SU-DHL-6 (cell line): ENCODE measurements at regions not wholly inside any gene's neighbourhood (a gene's known extent, or its start where the extent isn't known, plus 50 kb on each side); places are given as distances from the start of the nearest gene placed in this dataset.

Source experiments
- H2AFZ ChIP-seq: fragments of 200-600 bp; sonication (generic); 2 replicates; pipeline ENCODE4 v1.6.1; 2014; ENCODE audit warnings: low read depth, mild to moderate bottlenecking, moderate library complexity, mixed read lengths, antibody characterized with exemption, low read length; ENCODE audit not compliant: severe bottlenecking
- H3F3A ChIP-seq: fragments of 200-600 bp; shearing (Covaris generic); 2 replicates; pipeline ENCODE4 v1.6.0; 2016; ENCODE audit warnings: antibody characterized with exemption, mild to moderate bottlenecking; ENCODE audit not compliant: insufficient read depth
- H3K27ac ChIP-seq: fragments of 200-600 bp; sonication (generic); 2 replicates; pipeline ENCODE4 v1.5.1; 2016; ENCODE audit warnings: low read depth, mild to moderate bottlenecking, low read length, moderate library complexity, mixed read lengths
- H3K27me3 ChIP-seq: fragments of 200-600 bp; sonication (generic), shearing (Covaris generic); 2 replicates; pipeline ENCODE4 v1.6.0; 2014; ENCODE audit warnings: mild to moderate bottlenecking, low read length
- H3K36me3 ChIP-seq: fragments of 200-600 bp; sonication (generic); 2 replicates; pipeline ENCODE4 v1.6.1; 2014; ENCODE audit warnings: mild to moderate bottlenecking, low read length, mixed read lengths
- H3K4me2 ChIP-seq: fragments of 300-600, 200-600 bp; shearing (Covaris generic), sonication (generic); 2 replicates; pipeline ENCODE4 v1.6.0; 2014; ENCODE audit warnings: low read length, low read depth, mild to moderate bottlenecking; ENCODE audit not compliant: poor library complexity, severe bottlenecking
- H3K4me3 ChIP-seq: fragments of 200-600 bp; sonication (generic); 2 replicates; pipeline ENCODE4 v1.5.1; 2014; ENCODE audit warnings: antibody characterized with exemption, low read length, mild to moderate bottlenecking, mixed read lengths; ENCODE audit not compliant: insufficient read depth, poor library complexity, severe bottlenecking
- H3K79me2 ChIP-seq: fragments of 200-600 bp; sonication (generic); 2 replicates; pipeline ENCODE4 v1.6.1; 2014; ENCODE audit warnings: mild to moderate bottlenecking, low read length, moderate library complexity; ENCODE audit not compliant: insufficient read depth
- H3K9ac ChIP-seq: fragments of 200-600 bp; sonication (generic); 2 replicates; pipeline ENCODE4 v1.7.0; 2014; ENCODE audit warnings: mild to moderate bottlenecking, low read length
- H3K9me2 ChIP-seq: fragments of 200-600 bp; sonication (generic); replicated peaks from 2 replicates; pipeline ENCODE4 v1.6.1; 2014; ENCODE audit warnings: low read length; ENCODE audit not compliant: insufficient read depth
- H3K9me3 ChIP-seq: fragments of 200-600 bp; sonication (generic); 2 replicates; pipeline ENCODE4 v1.6.1; 2014; ENCODE audit warnings: low read length, mixed read lengths; ENCODE audit not compliant: insufficient read depth
- H4K20me1 ChIP-seq: fragments of 200-600 bp; sonication (generic); 2 replicates; pipeline ENCODE4 v1.6.1; 2014; ENCODE audit warnings: low read depth, mild to moderate bottlenecking, antibody characterized with exemption, low read length, moderate library complexity, mixed read lengths
- EZH2phosphoT487 ChIP-seq: fragments of 200-600 bp; sonication (generic), shearing (Covaris generic); conservative IDR thresholded peaks from 2 replicates; pipeline ENCODE4 v1.6.1; 2018; ENCODE audit warnings: mild to moderate bottlenecking, antibody characterized with exemption, low read length, moderate library complexity, mixed read lengths
- TF ChIP-seq, protein P1 (sequence below): fragments of 200-600 bp; sonication (generic); IDR thresholded peaks from one replicate; pipeline ENCODE4 v1.5.1; 2017; ENCODE audit warnings: antibody characterized with exemption, mild to moderate bottlenecking, low read length, moderate library complexity; ENCODE audit not compliant: insufficient read depth, poor library complexity, severe bottlenecking

GRCh38 chr4:174084981-174085380, 198.5 kb downstream of the FBXO8 start:
- Histone ChIP-seq H3K9me3 (no peaks in the 10 kb centered on the region), H2AFZ (no peak overlapping the region), H3K4me2 (no peak overlapping the region), H3K4me3 (no peak overlapping the region), H3K27ac (no peak overlapping the region), H3F3A (no peaks in the 10 kb centered on the region), H4K20me1 (no peaks in the 10 kb centered on the region), H3K9me2 (no peaks in the 10 kb centered on the region), H3K27me3 (no peaks in the 10 kb centered on the region), H3K79me2 (no peaks in the 10 kb centered on the region), H3K36me3 (no peaks in the 10 kb centered on the region), H3K9ac (no peak overlapping the region)
- TF ChIP-seq, protein P1, sequence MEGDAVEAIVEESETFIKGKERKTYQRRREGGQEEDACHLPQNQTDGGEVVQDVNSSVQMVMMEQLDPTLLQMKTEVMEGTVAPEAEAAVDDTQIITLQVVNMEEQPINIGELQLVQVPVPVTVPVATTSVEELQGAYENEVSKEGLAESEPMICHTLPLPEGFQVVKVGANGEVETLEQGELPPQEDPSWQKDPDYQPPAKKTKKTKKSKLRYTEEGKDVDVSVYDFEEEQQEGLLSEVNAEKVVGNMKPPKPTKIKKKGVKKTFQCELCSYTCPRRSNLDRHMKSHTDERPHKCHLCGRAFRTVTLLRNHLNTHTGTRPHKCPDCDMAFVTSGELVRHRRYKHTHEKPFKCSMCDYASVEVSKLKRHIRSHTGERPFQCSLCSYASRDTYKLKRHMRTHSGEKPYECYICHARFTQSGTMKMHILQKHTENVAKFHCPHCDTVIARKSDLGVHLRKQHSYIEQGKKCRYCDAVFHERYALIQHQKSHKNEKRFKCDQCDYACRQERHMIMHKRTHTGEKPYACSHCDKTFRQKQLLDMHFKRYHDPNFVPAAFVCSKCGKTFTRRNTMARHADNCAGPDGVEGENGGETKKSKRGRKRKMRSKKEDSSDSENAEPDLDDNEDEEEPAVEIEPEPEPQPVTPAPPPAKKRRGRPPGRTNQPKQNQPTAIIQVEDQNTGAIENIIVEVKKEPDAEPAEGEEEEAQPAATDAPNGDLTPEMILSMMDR = no peak
- no peak for TF ChIP-seq EZH2phosphoT487

DNA sequence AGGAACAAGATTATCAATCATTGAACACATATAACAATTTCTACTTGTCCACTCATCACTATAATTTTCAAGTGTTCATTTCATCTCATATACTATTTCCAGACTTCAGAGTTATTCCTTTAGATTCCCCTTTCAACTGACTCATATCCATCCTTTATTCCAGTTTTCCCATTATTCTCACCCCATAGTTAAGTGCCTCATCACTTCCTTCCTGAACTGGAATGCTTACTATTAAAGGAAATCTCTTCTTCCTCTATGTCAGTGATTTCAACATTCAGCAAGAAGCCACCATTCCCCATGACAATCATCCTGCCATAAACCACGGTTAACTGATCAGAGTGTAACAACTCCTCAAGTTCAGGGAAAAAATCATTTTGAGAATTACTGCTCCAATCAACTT, 198.9 kb downstream of the FBXO8 start:
- H3K4me3 ChIP-seq = no peak overlapping the region
- H3K9me3 ChIP-seq = no peaks in the 10 kb centered on the region
- H3K27ac ChIP-seq = no peak overlapping the region
- H4K20me1 ChIP-seq = no peaks in the 10 kb centered on the region
- TF ChIP-seq EZH2phosphoT487 = no peak
- TF ChIP-seq, protein P1 = no peak
- no peaks in the 10 kb centered on the region for H3K27me3 ChIP-seq
- no peaks in the 10 kb centered on the region for H3K9me2 ChIP-seq
- H3K9ac ChIP-seq = no peak overlapping the region
- no peak overlapping the region for H2AFZ ChIP-seq
- no peaks in the 10 kb centered on the region for H3F3A ChIP-seq
- no peaks in the 10 kb centered on the region for H3K79me2 ChIP-seq
- H3K4me2 ChIP-seq = no peak overlapping the region
- no peaks in the 10 kb centered on the region for H3K36me3 ChIP-seq

DNA sequence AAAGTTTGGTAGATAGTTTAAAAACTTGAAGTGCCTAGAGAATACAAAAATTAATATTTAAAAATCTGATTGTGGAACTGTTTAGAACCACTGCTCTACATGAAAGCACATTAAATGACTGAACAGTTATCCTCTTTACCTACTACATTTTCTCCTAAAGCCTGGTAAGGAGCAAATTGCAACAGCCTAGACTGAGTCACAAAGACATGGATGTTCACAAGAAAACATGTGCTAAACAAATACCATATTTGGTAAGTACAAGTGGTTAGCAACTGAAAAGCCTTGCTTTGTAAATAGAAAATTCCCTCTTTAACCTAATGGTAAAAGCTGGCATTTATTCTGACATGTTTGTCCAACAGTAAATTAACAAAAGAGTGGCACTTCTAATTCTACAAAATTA, 203.1 kb downstream of the FBXO8 start:
- no peaks in the 10 kb centered on the region for H3K9me2 ChIP-seq
- H3K27me3 ChIP-seq = no peaks in the 10 kb centered on the region
- H3K4me3 ChIP-seq = no peak overlapping the region
- no peak overlapping the region for H3K9ac ChIP-seq
- H2AFZ ChIP-seq = no peak overlapping the region
- H3K9me3 ChIP-seq = no peaks in the 10 kb centered on the region
- no peaks in the 10 kb centered on the region for H3K79me2 ChIP-seq
- no peaks in the 10 kb centered on the region for H4K20me1 ChIP-seq
- no peaks in the 10 kb centered on the region for H3F3A ChIP-seq
- no peak for TF ChIP-seq EZH2phosphoT487
- TF ChIP-seq, protein P1 = no peak
- no peaks in the 10 kb centered on the region for H3K36me3 ChIP-seq
- no peak overlapping the region for H3K4me2 ChIP-seq
- H3K27ac ChIP-seq = no peak overlapping the region
